H1 (cell line): ENCODE measurements at regions not wholly inside any gene's neighbourhood (a gene's known extent, or its start where the extent isn't known, plus 50 kb on each side); places are given as distances from the start of the nearest gene placed in this dataset.

Source experiments
- BACH1 ChIP-seq: IDR thresholded peaks from 2 replicates; pipeline ENCODE4 v1.6.1; 2012; ENCODE audit warnings: low read length, improper control_type of control experiment
- HDAC2 ChIP-seq, 2 experiments: fragments of 300-600 bp in 1 of 2; sonication (generic) in 1 of 2; IDR thresholded peaks; 2 replicates each; pipeline ENCODE4 v1.6.1; 2011 to 2012; ENCODE audit warnings: low read depth in 2 of 2, low read length in 2 of 2, mild to moderate bottlenecking in 2 of 2, moderate library complexity in 2 of 2, borderline replicate concordance in 1 of 2, inconsistent platforms in 1 of 2
- TAF7 ChIP-seq: optimal IDR thresholded peaks from 2 replicates; pipeline ENCODE3; 2011; ENCODE audit warnings: low read depth, mild to moderate bottlenecking, inconsistent platforms, low read length, moderate library complexity, borderline replicate concordance
- TF ChIP-seq, protein P1 (sequence below): fragments of 300-600 bp; sonication (generic); IDR thresholded peaks from 2 replicates; pipeline ENCODE4 v1.7.1; 2012; ENCODE audit warnings: low read length, moderate library complexity, mild to moderate bottlenecking, inconsistent platforms; ENCODE audit not compliant: insufficient replicate concordance

DNA sequence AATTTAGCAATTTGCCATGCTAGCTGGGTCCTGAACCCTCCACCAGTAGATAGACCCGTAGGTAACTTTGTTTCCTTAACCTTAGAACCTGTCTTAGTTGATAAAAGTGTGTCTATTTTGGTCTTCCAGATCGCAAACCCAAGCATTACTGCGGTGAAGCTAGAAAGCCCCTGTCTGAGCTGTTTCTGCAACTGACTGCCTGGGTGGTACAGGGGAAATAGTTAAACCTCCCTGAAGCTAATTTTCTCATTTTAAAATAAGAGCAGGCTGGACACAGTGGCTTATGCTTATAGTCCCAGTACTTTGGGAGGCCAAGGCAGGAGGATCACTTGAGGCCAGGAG lies 67.9 kb upstream of the EPCAM start (continued):
- TF ChIP-seq, protein P1, sequence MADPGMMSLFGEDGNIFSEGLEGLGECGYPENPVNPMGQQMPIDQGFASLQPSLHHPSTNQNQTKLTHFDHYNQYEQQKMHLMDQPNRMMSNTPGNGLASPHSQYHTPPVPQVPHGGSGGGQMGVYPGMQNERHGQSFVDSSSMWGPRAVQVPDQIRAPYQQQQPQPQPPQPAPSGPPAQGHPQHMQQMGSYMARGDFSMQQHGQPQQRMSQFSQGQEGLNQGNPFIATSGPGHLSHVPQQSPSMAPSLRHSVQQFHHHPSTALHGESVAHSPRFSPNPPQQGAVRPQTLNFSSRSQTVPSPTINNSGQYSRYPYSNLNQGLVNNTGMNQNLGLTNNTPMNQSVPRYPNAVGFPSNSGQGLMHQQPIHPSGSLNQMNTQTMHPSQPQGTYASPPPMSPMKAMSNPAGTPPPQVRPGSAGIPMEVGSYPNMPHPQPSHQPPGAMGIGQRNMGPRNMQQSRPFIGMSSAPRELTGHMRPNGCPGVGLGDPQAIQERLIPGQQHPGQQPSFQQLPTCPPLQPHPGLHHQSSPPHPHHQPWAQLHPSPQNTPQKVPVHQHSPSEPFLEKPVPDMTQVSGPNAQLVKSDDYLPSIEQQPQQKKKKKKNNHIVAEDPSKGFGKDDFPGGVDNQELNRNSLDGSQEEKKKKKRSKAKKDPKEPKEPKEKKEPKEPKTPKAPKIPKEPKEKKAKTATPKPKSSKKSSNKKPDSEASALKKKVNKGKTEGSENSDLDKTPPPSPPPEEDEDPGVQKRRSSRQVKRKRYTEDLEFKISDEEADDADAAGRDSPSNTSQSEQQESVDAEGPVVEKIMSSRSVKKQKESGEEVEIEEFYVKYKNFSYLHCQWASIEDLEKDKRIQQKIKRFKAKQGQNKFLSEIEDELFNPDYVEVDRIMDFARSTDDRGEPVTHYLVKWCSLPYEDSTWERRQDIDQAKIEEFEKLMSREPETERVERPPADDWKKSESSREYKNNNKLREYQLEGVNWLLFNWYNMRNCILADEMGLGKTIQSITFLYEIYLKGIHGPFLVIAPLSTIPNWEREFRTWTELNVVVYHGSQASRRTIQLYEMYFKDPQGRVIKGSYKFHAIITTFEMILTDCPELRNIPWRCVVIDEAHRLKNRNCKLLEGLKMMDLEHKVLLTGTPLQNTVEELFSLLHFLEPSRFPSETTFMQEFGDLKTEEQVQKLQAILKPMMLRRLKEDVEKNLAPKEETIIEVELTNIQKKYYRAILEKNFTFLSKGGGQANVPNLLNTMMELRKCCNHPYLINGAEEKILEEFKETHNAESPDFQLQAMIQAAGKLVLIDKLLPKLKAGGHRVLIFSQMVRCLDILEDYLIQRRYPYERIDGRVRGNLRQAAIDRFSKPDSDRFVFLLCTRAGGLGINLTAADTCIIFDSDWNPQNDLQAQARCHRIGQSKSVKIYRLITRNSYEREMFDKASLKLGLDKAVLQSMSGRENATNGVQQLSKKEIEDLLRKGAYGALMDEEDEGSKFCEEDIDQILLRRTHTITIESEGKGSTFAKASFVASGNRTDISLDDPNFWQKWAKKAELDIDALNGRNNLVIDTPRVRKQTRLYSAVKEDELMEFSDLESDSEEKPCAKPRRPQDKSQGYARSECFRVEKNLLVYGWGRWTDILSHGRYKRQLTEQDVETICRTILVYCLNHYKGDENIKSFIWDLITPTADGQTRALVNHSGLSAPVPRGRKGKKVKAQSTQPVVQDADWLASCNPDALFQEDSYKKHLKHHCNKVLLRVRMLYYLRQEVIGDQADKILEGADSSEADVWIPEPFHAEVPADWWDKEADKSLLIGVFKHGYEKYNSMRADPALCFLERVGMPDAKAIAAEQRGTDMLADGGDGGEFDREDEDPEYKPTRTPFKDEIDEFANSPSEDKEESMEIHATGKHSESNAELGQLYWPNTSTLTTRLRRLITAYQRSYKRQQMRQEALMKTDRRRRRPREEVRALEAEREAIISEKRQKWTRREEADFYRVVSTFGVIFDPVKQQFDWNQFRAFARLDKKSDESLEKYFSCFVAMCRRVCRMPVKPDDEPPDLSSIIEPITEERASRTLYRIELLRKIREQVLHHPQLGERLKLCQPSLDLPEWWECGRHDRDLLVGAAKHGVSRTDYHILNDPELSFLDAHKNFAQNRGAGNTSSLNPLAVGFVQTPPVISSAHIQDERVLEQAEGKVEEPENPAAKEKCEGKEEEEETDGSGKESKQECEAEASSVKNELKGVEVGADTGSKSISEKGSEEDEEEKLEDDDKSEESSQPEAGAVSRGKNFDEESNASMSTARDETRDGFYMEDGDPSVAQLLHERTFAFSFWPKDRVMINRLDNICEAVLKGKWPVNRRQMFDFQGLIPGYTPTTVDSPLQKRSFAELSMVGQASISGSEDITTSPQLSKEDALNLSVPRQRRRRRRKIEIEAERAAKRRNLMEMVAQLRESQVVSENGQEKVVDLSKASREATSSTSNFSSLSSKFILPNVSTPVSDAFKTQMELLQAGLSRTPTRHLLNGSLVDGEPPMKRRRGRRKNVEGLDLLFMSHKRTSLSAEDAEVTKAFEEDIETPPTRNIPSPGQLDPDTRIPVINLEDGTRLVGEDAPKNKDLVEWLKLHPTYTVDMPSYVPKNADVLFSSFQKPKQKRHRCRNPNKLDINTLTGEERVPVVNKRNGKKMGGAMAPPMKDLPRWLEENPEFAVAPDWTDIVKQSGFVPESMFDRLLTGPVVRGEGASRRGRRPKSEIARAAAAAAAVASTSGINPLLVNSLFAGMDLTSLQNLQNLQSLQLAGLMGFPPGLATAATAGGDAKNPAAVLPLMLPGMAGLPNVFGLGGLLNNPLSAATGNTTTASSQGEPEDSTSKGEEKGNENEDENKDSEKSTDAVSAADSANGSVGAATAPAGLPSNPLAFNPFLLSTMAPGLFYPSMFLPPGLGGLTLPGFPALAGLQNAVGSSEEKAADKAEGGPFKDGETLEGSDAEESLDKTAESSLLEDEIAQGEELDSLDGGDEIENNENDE, result no peak
- TF ChIP-seq BACH1 (no peak), HDAC2 (IDR thresholded peaks at IDR 0.05; ENCODE audit: borderline replicate concordance in 1 of 2, low read depth in 2 of 2, low read length in 2 of 2) (no peak), TAF7 (no peak)
- TF ChIP-seq, all 59 proteins: peak for 0
